Endodermal cell (in vitro differentiated cells): ENCODE measurements at regions not wholly inside any gene's neighbourhood (a gene's known extent, or its start where the extent isn't known, plus 50 kb on each side); places are given as distances from the start of the nearest gene placed in this dataset.
A peak's percentile ranks its signal among the peaks of the same experiment; 100 is the strongest.

Experiments used
- DNase-seq: peaks from one replicate; pipeline ENCODE4 v3.0.0-alpha.2; 2017
- H3K27ac ChIP-seq: 2 replicates; pipeline ENCODE4 v1.5.1; 2013; ENCODE audit warnings: mild to moderate bottlenecking, low read depth, low read length, moderate library complexity
- H3K27me3 ChIP-seq: 2 replicates; pipeline ENCODE4 v1.6.1; 2013; ENCODE audit warnings: mild to moderate bottlenecking, low read length, moderate library complexity; ENCODE audit not compliant: insufficient read depth, control insufficient read depth, poor library complexity, severe bottlenecking
- H3K36me3 ChIP-seq: 2 replicates; pipeline ENCODE4 v1.7.0; 2013; ENCODE audit warnings: mild to moderate bottlenecking, low read length, moderate library complexity; ENCODE audit not compliant: control insufficient read depth, insufficient read depth
- H3K4me1 ChIP-seq: one replicate; pipeline ENCODE4 v1.7.0; 2013; ENCODE audit warnings: low read length; ENCODE audit not compliant: control insufficient read depth, insufficient read depth
- H3K4me3 ChIP-seq: 2 replicates; pipeline ENCODE4 v1.5.1; 2013; ENCODE audit warnings: mild to moderate bottlenecking, low read length, moderate library complexity
- H3K9ac ChIP-seq: 2 replicates; pipeline ENCODE4 v1.6.1; 2013; ENCODE audit warnings: mild to moderate bottlenecking, low read length, moderate library complexity; ENCODE audit not compliant: poor library complexity, severe bottlenecking; ENCODE audit errors: extremely low read depth
- H3K9me3 ChIP-seq: 2 replicates; pipeline ENCODE4 v1.6.1; 2013; ENCODE audit warnings: mild to moderate bottlenecking, low read length, moderate library complexity; ENCODE audit not compliant: control insufficient read depth
- H3K27ac Mint-ChIP-seq: 2 replicates; pipeline ENCODE4 v1.8.0; 2020; ENCODE audit warnings: mixed read lengths
- H3K27me3 Mint-ChIP-seq: 2 replicates; pipeline ENCODE4 v1.8.0; 2021; ENCODE audit warnings: mild to moderate bottlenecking, mixed read lengths; ENCODE audit not compliant: insufficient read depth
- H3K36me3 Mint-ChIP-seq: 2 replicates; pipeline ENCODE4 v1.8.0; 2020; ENCODE audit warnings: low read depth, mixed read lengths
- H3K4me1 Mint-ChIP-seq: 2 replicates; pipeline ENCODE4 v1.8.0; 2020; ENCODE audit warnings: mixed read lengths
- H3K4me3 Mint-ChIP-seq: 2 replicates; pipeline ENCODE4 v1.8.0; 2020; ENCODE audit warnings: mild to moderate bottlenecking, moderate library complexity, mixed read lengths
- H3K9me3 Mint-ChIP-seq: 2 replicates; pipeline ENCODE4 v1.8.0; 2020; ENCODE audit warnings: mild to moderate bottlenecking, mixed read lengths
- CTCF ChIP-seq: fragments of 200-600 bp; sonication (generic); conservative IDR thresholded peaks from 2 replicates; pipeline ENCODE4 v1.5.0; 2021; ENCODE audit warnings: antibody characterized with exemption, mild to moderate bottlenecking
- WGBS, 2 experiments: methylation state at CpG; one replicate each; pipeline versions ENCODE4 v1.1.5 to v1.1.7; 2013; ENCODE audit warnings: missing lambda C conversion rate in 2 of 2, mixed read lengths in 1 of 2; ENCODE audit not compliant: insufficient coverage in 1 of 2, insufficient read length in 1 of 2; 5-methylcytosine and 5-hydroxymethylcytosine counted together

- Mint-ChIP-seq H3K4me3 (no peak overlapping the region), H3K27ac (no peak overlapping the region), H3K9me3 (no peaks in the 10 kb centered on the region), H3K27me3 (no peaks in the 10 kb centered on the region), H3K4me1 (no peaks in the 10 kb centered on the region), H3K36me3 (no peaks in the 10 kb centered on the region)
- WGBS, 2 experiments, result 72 to 82% methylated on average over 6 to 7 of the region's 7 CpGs
- no peak overlapping the region for H3K27ac ChIP-seq
- H3K36me3 ChIP-seq, result no peaks in the 10 kb centered on the region
- no peaks in the 10 kb centered on the region for H3K9me3 ChIP-seq
- peak; percentile 44 for TF ChIP-seq CTCF
- H3K9ac ChIP-seq, result no peak overlapping the region
- no peaks in the 10 kb centered on the region for H3K4me1 ChIP-seq
- DNase-seq, result no peak
- H3K27me3 ChIP-seq, result no peaks in the 10 kb centered on the region
- no peak overlapping the region for H3K4me3 ChIP-seq
These were observed 1340.9 kb upstream of the TMEM132C start for GRCh38 chr12:126926023-126926594.

- Mint-ChIP-seq H3K9me3 (no peaks in the 10 kb centered on the region), H3K27ac (no peak overlapping the region), H3K27me3 (no peaks in the 10 kb centered on the region), H3K36me3 (no peaks in the 10 kb centered on the region), H3K4me1 (no peaks in the 10 kb centered on the region), H3K4me3 (no peak overlapping the region)
- Histone ChIP-seq H3K27me3 (no peaks in the 10 kb centered on the region), H3K27ac (no peak overlapping the region), H3K4me3 (no peak overlapping the region), H3K36me3 (no peaks in the 10 kb centered on the region), H3K4me1 (no peaks in the 10 kb centered on the region), H3K9me3 (no peaks in the 10 kb centered on the region), H3K9ac (no peak overlapping the region)
- 92 to 98% methylated on average over 11 to 13 of the region's 13 CpGs for WGBS, 2 experiments
- TF ChIP-seq CTCF, result no peak
- DNase-seq, result no peak
These were observed 1336.7 kb upstream of the TMEM132C start for GRCh38 chr12:126930234-126930633.

DNA sequence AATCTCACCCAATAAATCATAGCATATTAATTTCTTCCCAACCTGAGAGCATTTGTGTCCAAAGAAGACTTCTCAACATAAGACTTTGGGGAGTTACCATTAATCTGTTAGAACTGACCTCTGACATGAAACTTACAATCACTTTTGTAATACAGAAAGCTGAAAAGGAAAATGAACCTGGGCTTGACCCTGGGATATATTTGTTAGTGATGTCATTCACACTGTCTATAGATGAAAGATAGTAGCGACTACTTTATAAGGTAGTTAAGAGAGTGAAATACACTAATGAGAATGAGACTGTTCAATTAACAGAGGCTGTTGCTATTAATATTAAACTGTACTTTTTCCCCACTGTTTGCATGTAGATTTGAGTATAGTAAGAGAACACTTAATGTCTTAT lies 1334.8 kb upstream of the TMEM132C start:
- H3K27ac Mint-ChIP-seq, result no peak overlapping the region
- no peaks in the 10 kb centered on the region for H3K36me3 ChIP-seq
- H3K9me3 ChIP-seq, result no peaks in the 10 kb centered on the region
- H3K36me3 Mint-ChIP-seq, result no peaks in the 10 kb centered on the region
- H3K4me1 Mint-ChIP-seq, result no peaks in the 10 kb centered on the region
- no peak overlapping the region for H3K9ac ChIP-seq
- WGBS, 2 experiments, result 75% methylated on average over 1 of the region's 1 CpG; no CpG with 5 or more reads in 1 of the 2 experiments
- no peaks in the 10 kb centered on the region for H3K9me3 Mint-ChIP-seq
- TF ChIP-seq CTCF, result no peak
- H3K4me3 ChIP-seq, result no peak overlapping the region
- DNase-seq, result no peak
- H3K27ac ChIP-seq, result no peak overlapping the region
- H3K27me3 ChIP-seq, result no peaks in the 10 kb centered on the region
- H3K4me1 ChIP-seq, result no peaks in the 10 kb centered on the region
- H3K4me3 Mint-ChIP-seq, result no peak overlapping the region
- no peaks in the 10 kb centered on the region for H3K27me3 Mint-ChIP-seq
